Stimulated activated CD8-positive, alpha-beta memory T cell treated with anti-CD3 and anti-CD28 coated beads, Interleukin-15, amount 100 ng/mL, for 48 hours (primary cell): ENCODE measurements at regions not wholly inside any gene's neighbourhood (a gene's known extent, or its start where the extent isn't known, plus 50 kb on each side); places are given as distances from the start of the nearest gene placed in this dataset.
"Not testable (repeated sequence)": the region's sequence is repeated elsewhere in the genome, so short reads cannot be mapped to it uniquely, and the experiment has no call there.

Experiments
- DNase-seq, 2 donors: peaks; one replicate each; pipeline ENCODE4 v3.0.0-alpha.2; 2020; ENCODE audit warnings: low read depth in 2 of 2

GRCh38 chr12:46492471-46493085 is 120.0 kb upstream of the SLC38A2 start:
- no peak for DNase-seq

- DNase-seq = no peak
Observed at GRCh38 chr12:46491548-46491947, 119.0 kb upstream of the SLC38A2 start.

GRCh38 chr12:46490635-46491034 is 118.1 kb upstream of the SLC38A2 start:
- no peak for DNase-seq

GRCh38 chr12:46489951-46490388 is 117.4 kb upstream of the SLC38A2 start:
- DNase-seq = no peak

- no peak for DNase-seq
Observed at GRCh38 chr12:46487567-46488131, 115.1 kb upstream of the SLC38A2 start.

GRCh38 chr12:46486588-46486987 is 114.0 kb upstream of the SLC38A2 start:
- no peak for DNase-seq

- DNase-seq = no peak
Observed at GRCh38 chr12:46485853-46486252, 113.3 kb upstream of the SLC38A2 start.

- DNase-seq = no peak
Observed at GRCh38 chr12:46484396-46485061, 112.0 kb upstream of the SLC38A2 start.

- DNase-seq = no peak
Observed at GRCh38 chr12:46483572-46484395, 111.2 kb upstream of the SLC38A2 start.

GRCh38 chr12:46480724-46481123 is 108.2 kb upstream of the SLC38A2 start:
- no peak for DNase-seq

- DNase-seq = no peak
Observed at GRCh38 chr12:46480316-46480715, 107.7 kb upstream of the SLC38A2 start.

- no peak for DNase-seq
Observed at GRCh38 chr12:46478123-46478522, 105.5 kb upstream of the SLC38A2 start.

GRCh38 chr12:46477541-46477940 is 105.0 kb upstream of the SLC38A2 start:
- DNase-seq = no peak

GRCh38 chr12:46475972-46476645 is 103.5 kb upstream of the SLC38A2 start:
- no peak for DNase-seq

- not testable (repeated sequence) for DNase-seq
Observed at GRCh38 chr12:46474385-46474784, 101.8 kb upstream of the SLC38A2 start.

- DNase-seq = no peak
Observed at GRCh38 chr12:46473634-46474329, 101.2 kb upstream of the SLC38A2 start.

- no peak for DNase-seq
Observed at GRCh38 chr12:46472893-46473633, 100.5 kb upstream of the SLC38A2 start.

- DNase-seq = no peak
Observed at GRCh38 chr12:46472144-46472705, 99.7 kb upstream of the SLC38A2 start.

GRCh38 chr12:46471404-46471803 is 98.8 kb upstream of the SLC38A2 start:
- no peak for DNase-seq

GRCh38 chr12:46470975-46471374 is 98.4 kb upstream of the SLC38A2 start:
- DNase-seq = no peak
